ENCODE measurements at regions not wholly inside any gene's neighbourhood (a gene's known extent, or its start where the extent isn't known, plus 50 kb on each side); places are given as distances from the start of the nearest gene placed in this dataset.

- no peak for TF ChIP-seq IRF3 (IDR thresholded peaks at IDR 0.05)
- TF ChIP-seq ZNF207 (IDR thresholded peaks at IDR 0.05; ENCODE audit: borderline replicate concordance), result no peak
- TF ChIP-seq MTA3 (IDR thresholded peaks at IDR 0.05; ENCODE audit: borderline replicate concordance, low read length), result no peak
- TF ChIP-seq ZNF622 (IDR thresholded peaks at IDR 0.05), result no peak
- TF ChIP-seq SP1 (IDR thresholded peaks at IDR 0.05; ENCODE audit: low read depth, low read length), result no peak
Observed at GRCh38 chr15:36291501-36291900, 287.9 kb upstream of the CDIN1 start (continued).

GRCh38 chr15:36294359-36294758 lies 285.1 kb upstream of the CDIN1 start:
- POLR2A ChIA-PET, result no interaction called here
- TF ChIP-seq KLF5 (IDR thresholded peaks at IDR 0.05; ENCODE audit: partially characterized antibody), result no peak
- TF ChIP-seq ZZZ3 (IDR thresholded peaks at IDR 0.05; ENCODE audit: control insufficient read depth, insufficient read length, low read depth), result no peak
- no peak for TF ChIP-seq USF1 (IDR thresholded peaks at IDR 0.05; ENCODE audit: borderline replicate concordance, extremely low read length, insufficient read depth, low read depth, low read length)
- no peak for TF ChIP-seq RFX5 (IDR thresholded peaks at IDR 0.05; ENCODE audit: low read depth, low read length)
- TF ChIP-seq PBX3 (IDR thresholded peaks at IDR 0.05; ENCODE audit: insufficient replicate concordance, low read depth, low read length), result no peak
- TF ChIP-seq IKZF2 (IDR thresholded peaks at IDR 0.05), result no peak
- TF ChIP-seq PAX8 (IDR thresholded peaks at IDR 0.05), result no peak
- TF ChIP-seq KDM1A (IDR thresholded peaks at IDR 0.05; ENCODE audit: borderline replicate concordance), result no peak
- no peak for TF ChIP-seq MAX (IDR thresholded peaks at IDR 0.05; ENCODE audit: low read depth, low read length)
- TF ChIP-seq ASH2L (IDR thresholded peaks at IDR 0.05; ENCODE audit: borderline replicate concordance, low read depth), result no peak
- Histone ChIP-seq H3K4me2 (ENCODE audit: control insufficient read depth, insufficient read depth) (no peak overlapping the region), H3K27me3 (replicated peaks in 1 of 2; ENCODE audit: control insufficient read depth in 2 of 2, insufficient read depth in 2 of 2, low read length in 1 of 2) (no peaks in the 10 kb centered on the region), H3K4me1 (ENCODE audit: control insufficient read depth, insufficient read depth, low read length) (no peaks in the 10 kb centered on the region), H3K9me3 (replicated peaks; ENCODE audit: control insufficient read depth, insufficient read depth, low read length) (no peaks in the 10 kb centered on the region), H4K20me1 (ENCODE audit: control insufficient read depth, insufficient read depth) (no peaks in the 10 kb centered on the region), H3K27ac (ENCODE audit: control insufficient read depth, insufficient read depth) (no peak overlapping the region), H3K79me2 (ENCODE audit: control insufficient read depth, insufficient read depth, low read length) (no peaks in the 10 kb centered on the region), H2AFZ (ENCODE audit: control insufficient read depth, low read depth, low read length) (no peak overlapping the region), H3K4me3 (no peak overlapping the region), H3K9ac (ENCODE audit: control insufficient read depth, insufficient read depth, low read length) (no peak overlapping the region), H3K36me3 (ENCODE audit: control insufficient read depth in 2 of 2, insufficient read depth in 2 of 2, low read length in 1 of 2) (no peaks in the 10 kb centered on the region)
- in situ Hi-C loops (cut with MboI) (no loop called here), intact Hi-C loops (cut with micrococcal nuclease; ENCODE audit: unreplicated experiment) (no loop called here)
- no TSS peak for BruUV-seq (replicated peaks)
- ATAC-seq (no peak), DNase-seq (ENCODE audit: low read depth, low spot score) (no peak), FAIRE-seq (no peak)
- CTCF ChIA-PET, result no interaction called here
- WGBS (ENCODE audit: insufficient coverage, insufficient replicate concordance, low lambda C conversion rate, missing lambda C conversion rate), result 69% methylated on average over 1 of the region's 1 CpG
- RAD21 ChIA-PET (ENCODE audit: unreplicated experiment), result no interaction called here
- SMC1A ChIA-PET (ENCODE audit: uncharacterized antibody, unreplicated experiment), result no interaction called here

Data from GM12878 (cell line).